NCI-H526 (cell line): ENCODE measurements at regions not wholly inside any gene's neighbourhood (a gene's known extent, or its start where the extent isn't known, plus 50 kb on each side); places are given as distances from the start of the nearest gene placed in this dataset.
"Not testable (repeated sequence)": the region's sequence is repeated elsewhere in the genome, so short reads cannot be mapped to it uniquely, and the experiment has no call there.

Experiments
- DNase-seq, 2 experiments: peaks; one replicate each; lab custom pipeline; 2025; lab: John Stamatoyannopoulos, UW

DNA sequence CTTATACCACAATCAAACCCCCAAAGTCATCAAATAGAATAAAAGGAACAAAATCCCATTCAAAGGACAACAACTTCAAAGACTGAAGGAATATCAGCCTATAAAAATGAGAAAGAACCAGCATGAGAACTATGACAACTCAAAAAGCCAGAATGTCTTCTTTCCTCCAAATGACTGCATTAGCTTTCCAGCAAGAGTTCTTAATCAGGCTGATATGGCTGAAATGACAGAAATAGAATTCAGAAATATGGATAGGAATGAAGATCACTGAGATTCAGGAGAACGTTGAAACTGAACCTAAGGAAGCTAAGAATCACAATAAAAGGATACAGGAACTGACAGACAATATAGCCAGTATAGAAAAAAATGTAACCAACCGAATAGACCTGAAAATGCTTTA lies 109.5 kb downstream of the SINHCAF start:
- DNase-seq: no peak

DNA sequence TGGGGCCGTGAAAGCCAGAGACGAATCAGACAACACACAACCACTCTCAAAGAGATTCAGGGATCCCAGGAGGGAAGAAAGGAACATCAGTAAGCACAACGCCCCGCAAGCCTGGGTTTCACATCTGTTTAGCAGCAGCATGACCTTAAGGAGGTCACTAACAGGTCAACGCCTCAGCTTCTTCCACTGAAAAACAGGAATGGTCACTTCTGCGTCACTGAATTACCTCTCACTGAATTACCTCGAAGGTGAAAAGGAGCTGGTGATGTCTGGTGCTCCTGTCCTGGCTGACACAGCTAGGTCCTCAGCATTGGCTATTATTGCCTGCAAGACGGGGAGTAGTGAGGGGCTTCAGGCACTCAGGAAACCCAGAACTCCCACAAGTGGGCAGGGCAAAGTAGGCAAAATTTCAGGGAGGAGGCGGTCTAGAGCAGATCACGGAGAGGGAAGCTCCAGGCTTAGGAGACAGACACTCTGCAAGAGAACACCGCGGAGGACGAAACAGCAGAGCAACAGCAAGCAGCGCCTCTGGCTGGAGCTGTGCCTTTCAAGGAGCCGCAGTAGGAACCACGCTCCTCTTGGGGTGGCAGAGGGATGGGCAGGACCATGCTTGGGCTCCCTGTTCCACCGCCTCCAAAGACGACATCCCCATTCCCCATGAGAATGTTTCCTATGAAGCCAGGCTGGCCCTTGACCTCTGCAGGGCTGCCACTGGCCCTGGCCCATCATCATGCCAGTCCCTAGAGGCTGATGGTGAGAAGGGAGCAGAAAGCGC lies 108.4 kb downstream of the SINHCAF start:
- no peak for DNase-seq

DNA sequence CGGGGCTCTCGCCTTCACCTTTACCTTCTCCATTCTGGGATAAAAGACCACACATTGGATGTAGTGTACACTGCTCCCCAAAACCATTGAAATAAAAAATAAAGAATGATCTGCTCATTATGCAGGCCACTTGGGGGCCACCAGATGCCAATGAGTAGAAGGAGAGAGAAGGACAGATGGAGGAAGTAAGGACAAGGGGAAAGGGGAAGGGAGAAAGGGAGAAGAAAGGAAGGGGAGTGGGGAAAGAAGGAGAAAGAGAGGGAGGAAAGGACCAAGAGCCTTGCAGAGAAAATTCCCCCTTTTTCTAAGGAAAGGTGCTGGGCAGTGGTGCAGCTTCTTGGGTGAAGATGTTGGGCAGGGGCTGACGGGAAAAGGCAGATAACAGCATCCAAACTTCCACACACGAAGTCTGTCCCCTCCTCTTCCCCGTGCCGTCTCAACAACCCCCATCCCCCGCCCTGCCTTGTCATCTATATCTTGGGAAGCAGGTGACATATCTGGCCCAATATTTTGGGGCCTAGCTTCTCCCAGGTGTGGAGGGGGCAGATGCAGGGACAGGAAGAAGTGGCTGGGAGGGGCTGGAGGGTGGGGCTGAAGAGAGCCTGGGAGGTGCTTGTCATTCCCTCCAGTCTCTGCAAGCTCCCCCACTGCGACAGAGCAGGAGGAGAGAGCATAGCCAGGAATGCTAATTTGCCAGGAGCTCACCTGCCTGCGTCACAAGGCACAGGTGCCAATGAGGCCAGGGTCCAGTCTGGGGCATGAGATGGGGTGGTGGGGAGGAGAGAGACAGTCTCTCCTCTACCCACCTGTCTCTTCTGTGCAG lies 107.5 kb downstream of the SINHCAF start:
- DNase-seq: no peak

DNA sequence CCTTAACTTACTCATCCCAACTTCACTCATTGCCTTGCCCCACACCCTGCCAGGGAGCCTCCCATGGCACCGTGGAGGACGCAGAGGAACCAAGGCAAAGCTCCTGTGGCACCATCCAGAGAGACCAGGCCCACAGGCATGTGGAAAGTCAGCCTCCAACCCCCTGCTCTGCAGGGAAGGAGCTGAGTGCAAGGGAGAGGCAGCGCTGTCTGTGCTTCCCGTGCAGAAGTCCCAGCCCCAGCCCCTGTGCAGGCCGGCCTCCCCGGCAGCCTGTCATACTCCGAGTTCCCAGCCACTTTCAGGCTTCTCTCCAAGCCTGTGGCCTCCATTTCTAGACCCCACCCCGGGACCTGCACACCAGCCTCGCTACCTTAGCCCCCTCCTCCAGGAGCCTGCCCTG lies 106.4 kb downstream of the SINHCAF start:
- DNase-seq: no peak

DNA sequence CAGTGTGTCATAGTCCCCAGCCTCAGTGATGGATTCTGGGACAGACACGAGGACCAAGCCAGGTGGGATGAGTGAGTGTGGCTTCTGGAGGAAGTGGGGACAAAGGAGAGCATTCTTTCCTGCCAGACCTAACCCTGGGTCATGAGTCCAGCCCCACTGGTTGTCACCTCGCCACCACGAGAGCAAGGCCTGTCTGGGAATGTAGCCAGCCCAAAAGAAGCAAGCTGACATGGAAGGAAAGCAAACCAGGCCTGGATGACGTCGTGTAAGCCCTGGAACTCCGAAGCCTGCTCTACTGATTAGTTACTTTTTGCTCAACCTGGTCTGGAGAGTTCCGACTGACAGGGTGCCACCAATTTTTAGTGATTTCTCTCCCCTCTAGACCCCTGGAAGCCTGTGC lies 105.9 kb downstream of the SINHCAF start:
- DNase-seq: no peak

DNA sequence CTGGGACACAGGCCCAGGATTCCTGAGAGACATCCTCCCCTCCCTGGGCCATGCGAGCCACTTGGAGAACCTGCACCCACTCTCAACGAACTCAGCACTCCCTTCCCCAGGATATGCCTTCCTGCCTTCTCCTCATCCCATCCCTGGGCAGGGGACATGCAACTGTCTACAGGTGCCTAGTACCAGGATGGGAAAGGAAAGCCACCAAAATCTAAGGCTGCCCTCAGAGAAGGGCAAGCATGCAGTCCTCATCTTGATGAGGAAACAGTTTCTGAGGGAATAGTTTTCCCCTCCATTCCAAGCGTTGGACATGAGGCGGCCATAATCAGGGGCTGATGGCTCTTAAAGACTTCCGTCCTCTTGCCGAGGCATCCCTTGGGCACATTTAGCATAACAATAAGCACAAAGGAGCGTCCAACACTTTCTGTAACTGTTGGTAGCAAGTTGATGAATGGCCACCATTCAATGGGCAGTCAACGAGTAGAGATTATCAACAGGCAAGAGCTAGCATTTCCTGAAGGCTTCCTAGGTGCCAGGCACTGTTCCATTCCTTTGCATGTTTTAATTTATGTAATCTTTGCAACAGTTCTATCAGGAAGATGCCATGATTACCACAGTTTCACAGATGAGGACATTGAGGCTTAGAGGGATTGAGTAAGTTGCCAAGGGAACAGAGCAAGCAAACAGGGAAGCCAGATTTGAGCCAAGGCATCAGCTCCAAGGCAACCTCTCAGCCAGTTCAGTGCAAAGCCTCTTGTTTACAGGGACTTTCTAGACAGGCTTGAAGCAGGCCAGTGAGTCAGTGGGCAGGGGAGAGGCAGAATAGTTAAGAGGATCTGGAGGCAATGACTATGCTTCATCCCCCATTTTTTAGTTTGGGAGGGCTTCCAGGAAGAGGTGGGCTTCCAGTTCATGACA lies 105.1 kb downstream of the SINHCAF start:
- DNase-seq: no peak

DNA sequence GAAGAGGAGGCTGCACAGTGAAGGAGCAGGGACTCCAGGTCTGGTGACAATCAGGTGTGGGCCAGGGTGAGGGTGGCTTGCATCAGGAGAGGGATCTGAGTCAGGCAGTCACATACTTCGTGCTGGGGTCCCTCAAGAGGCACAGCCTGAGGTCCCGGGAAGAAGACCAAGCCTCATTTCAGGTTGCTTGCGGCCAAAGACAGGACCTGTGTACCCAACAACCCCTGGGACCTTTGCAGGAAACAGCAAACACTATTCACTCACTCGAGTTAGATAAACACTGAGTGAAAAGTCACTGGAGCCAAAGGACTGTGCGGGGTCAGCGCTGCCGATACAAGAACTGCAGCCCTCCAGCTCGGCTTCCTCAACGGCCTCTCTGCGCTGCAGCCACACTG lies 104.4 kb downstream of the SINHCAF start:
- no peak for DNase-seq

DNA sequence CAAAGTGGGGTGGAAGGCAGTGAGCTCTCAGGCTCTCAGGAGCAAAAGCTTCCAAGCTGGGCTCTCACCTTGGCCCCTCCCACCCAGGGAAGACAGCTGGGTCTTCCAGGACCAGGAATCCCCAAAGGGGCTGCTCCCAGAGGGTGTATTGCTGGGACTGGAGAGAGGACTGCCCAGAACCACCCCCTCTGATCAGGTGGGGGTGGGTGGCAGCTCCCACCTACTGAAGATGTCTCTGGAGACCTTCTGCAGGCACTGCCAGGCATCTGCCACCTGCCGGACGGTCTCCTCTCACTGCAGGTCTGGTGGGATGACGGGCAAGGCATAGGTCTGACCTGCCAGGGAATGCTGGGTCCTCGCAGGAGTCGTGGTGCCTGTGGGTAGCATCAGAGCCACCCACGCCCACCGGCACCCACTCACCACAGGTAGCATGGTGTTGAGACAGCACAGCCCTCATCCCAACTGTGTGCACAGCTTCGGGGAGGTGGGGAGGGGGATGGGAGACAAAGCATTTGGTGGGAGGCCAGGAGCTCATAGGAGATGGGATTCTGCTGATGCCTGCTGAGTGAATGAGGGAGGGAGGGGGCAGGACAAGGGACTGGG lies 103.2 kb downstream of the SINHCAF start:
- DNase-seq: no peak

DNA sequence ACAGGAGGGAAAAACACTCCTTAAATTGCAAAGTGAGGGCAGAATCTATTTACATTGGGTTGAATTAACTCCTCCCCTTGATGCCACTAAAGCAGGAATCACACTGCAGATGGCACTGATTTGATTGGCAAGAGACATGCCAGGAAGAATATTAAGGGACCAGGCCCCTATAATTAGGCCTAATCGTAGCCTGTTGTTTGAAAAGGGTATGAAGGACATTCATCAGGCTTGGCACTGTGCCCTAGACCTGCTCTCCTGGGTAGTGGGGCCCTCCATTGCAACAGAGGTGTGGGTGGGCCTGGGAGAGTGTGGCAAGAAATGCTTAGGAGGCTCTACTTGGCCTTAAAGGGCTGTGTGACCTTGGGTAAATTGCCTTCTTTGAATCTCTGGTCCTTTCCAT lies 102.3 kb downstream of the SINHCAF start:
- not testable (repeated sequence) for DNase-seq

DNA sequence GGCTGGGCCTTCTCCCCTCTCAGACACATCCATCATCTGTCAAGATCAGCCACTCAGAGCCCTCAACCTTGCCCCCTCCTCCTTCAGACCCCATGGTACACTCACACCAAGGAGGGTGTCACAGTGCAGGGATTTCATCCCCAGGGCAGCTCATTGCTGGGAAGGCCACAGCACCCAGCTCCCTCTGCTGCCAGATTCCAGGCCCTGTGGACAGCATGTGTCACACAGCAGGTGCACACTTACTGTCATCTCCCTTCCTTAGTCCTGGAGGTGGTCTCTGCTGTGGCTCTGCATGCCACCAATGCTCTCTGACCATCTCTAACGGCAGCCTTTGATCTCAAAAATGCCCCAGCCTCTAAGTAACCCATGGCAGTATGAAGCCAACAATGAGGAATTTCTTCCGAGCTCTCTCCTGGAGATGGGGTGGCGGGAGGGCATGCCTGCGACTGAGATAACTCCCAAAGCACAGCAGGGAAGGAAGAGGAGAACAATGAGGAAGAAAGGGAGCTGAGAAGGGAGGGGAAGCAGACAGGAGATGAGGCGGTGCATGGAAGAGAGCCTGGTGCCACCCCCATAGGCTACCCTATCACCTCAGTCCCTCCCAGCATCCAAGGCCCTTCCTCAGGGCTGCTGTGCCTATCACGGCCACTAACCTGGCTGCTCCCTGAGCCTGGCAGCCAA lies 101.0 kb downstream of the SINHCAF start:
- DNase-seq: no peak

DNA sequence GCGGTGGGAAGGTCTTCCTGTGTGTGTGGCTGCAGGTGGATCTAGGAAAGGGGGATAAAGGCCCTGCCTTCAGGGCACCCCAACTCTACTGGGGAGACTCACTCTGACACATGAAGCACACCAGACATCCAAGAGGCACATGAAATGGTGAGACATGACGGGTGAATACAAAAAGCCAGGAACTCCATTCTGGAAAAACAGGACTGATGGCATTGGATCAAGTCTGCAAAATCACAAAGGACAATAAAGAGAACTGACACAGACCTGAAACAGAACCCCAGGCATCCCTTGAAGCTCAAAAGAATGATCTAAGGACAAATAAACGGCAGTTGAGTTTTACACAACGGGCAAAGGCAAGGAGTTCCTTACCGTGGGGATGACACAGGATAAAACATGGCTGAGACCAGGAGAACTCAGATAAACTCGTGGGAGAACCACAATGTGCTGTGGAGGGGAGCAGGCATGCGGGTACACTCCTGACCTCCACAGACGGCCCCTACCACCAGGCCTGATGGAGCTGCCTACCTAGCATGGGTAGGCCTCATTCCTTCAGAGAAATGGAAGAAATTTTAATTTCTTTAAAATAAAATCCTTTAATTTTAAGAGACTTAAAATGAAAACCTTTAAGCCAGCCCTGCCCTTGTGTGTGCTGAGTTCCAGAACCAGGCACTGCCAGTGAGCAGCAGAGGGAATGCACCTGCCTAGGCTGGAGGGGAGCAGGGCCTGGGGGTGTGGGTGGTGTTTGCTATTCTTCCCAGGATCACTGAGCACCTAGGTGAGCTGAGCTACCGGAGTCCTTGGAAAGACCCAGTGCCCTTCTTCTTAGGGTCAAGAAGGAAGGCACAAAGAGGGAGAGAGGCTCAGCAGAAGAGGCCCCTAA lies 100.1 kb downstream of the SINHCAF start:
- no peak for DNase-seq

DNA sequence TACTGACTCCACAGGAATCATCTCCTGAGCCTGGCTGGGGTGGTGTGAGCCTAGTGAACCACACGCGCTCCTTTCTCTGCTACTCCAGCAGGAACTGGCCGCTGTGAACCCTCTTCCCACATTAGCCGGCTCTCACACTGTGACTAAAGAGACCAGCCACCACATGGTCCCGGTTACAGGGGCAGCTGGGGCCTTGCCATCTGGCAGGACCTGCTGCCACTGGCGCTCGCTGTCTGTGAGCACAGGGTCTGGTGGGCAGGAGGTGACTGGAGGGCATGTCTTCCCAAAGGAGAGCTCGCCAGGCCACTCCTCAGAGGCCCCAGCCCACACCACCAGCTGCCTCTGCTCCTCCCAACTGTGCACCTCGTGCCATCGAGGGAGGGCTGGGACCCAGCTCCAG lies 99.3 kb downstream of the SINHCAF start:
- DNase-seq: no peak

DNA sequence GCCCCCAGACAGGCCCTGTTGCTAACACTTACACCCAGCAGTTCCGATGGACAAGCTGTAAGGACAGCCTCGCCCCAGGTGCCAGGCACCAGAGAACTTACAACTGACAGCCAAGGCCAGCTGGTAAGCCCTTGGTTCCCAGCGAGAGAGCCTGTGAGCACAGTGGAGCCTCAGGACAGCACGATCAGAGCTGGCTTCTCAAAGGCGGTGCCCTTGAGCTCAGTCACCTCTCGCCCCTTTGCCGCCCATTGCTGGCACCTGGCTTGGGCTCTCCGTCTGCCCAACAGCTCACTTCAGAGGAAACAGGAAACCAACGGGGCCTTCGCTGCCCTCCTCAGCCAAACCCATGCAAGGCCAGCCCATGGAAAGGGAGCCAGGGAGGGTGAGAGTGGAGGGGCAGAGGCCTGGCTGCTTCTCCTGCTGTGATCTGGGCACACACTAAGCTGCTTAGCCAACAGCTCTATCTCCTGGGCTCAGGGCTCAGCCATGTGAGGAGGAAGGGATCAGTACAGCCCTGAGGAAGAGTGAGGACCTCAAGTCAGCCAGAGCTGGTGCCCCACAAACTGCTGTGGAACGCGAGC lies 98.5 kb downstream of the SINHCAF start:
- DNase-seq: no peak

DNA sequence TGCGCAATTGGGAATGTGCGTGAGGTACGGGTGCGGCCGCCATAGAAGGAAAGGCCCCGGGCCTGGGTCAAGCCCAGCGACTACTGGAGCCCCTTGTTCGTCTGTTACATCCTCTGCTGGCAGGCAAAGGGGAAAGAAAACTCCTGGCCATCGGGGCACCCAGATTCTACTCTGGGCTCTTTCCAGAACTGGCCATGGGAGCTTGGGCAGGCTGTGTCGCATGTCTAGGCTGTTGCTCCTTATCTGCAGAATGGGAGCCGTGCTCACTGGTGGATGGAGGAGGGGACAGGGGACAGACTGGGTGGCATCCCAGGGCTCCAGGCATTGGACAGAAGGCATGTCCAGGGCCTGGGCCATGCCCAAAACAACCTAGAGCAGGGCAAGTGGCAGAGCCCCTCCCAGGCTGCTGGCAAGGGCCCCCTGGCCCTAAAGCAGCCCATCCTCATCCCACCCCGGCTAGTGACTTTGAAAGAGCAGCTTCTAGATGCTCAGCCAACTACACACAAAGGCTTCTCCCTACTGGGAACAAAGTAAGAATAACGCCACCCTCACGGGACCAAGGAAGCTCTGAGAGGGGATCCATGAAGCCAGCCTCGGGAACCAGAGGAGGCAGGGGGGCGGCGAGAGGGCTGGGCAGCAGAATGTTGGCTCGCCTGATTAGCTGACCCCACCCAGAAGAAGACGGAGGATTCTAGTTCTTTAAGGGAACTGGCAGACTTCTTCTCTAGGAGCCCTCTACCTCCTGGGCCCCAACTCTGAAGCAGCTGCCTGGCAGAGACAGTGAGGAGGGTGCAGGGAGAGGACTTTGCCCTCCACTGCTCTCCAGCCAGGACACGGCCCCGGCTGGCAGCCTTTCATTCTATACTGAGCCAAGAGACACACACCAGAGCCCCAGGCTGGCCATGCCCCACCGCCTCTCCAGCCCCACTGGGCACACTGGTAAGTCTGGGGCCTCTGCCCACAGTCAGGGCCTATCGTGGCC lies 96.8 kb downstream of the SINHCAF start:
- peak in 1 of 2 experiments; percentile 50 for DNase-seq

DNA sequence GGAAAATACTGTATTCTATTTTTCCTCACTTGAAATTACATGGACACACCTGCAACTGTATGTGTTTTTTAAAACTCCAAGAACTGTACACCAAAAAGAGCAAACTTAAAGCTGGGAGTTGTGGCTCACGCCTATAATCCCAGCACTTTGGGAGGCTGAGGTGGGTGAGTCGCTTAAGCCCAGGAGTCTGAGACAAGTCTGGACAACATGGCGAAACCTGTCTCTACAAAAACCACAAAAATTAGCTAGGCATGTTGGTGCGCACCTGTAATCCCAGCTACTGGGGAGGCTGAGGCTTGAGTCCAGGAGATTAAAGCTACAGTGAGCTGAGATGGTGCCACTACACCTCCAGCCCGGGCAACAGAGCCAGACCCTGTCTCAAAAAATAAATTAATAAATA lies 95.9 kb downstream of the SINHCAF start:
- no peak for DNase-seq
